Astrocyte (in vitro differentiated cells and primary cell): ENCODE measurements at regions not wholly inside any gene's neighbourhood (a gene's known extent, or its start where the extent isn't known, plus 50 kb on each side); places are given as distances from the start of the nearest gene placed in this dataset.
"Not testable (repeated sequence)": the region's sequence is repeated elsewhere in the genome, so short reads cannot be mapped to it uniquely, and the experiment has no call there.

ENCODE experiments used
- DNase-seq: peaks from one replicate; pipeline ENCODE4 v3.0.0-alpha.2; 2010; ENCODE audit warnings: low read depth
- FAIRE-seq: peaks from 2 replicates; lab custom pipeline; 2011; peaks lifted over from hg19 to GRCh38; lab: Jason Lieb, UNC
- H2AFZ ChIP-seq: 2 replicates; pipeline ENCODE4 v1.6.0; 2012; ENCODE audit warnings: low read depth, low read length, inconsistent platforms
- H3K27ac ChIP-seq: 2 replicates; pipeline ENCODE4 v1.5.1; 2011; ENCODE audit warnings: low read depth, low read length, inconsistent platforms
- H3K27me3 ChIP-seq: 2 replicates; pipeline ENCODE4 v1.6.0; 2011; ENCODE audit warnings: low read length, inconsistent platforms; ENCODE audit not compliant: insufficient read depth
- H3K36me3 ChIP-seq: 2 replicates; pipeline ENCODE4 v1.5.1; 2011; ENCODE audit warnings: low read length, inconsistent platforms; ENCODE audit not compliant: insufficient read depth
- H3K4me1 ChIP-seq: 2 replicates; pipeline ENCODE4 v1.5.1; 2011; ENCODE audit warnings: low read length, inconsistent platforms; ENCODE audit not compliant: insufficient read depth
- H3K4me2 ChIP-seq: 2 replicates; pipeline ENCODE4 v1.6.0; 2012; ENCODE audit warnings: low read length, inconsistent platforms
- H3K4me3 ChIP-seq: 2 replicates; pipeline ENCODE4 v1.5.1; 2011; ENCODE audit warnings: low read depth, mild to moderate bottlenecking, low read length, inconsistent platforms; ENCODE audit not compliant: insufficient read depth
- H3K79me2 ChIP-seq: 2 replicates; pipeline ENCODE4 v1.6.0; 2012; ENCODE audit warnings: mild to moderate bottlenecking, low read length, inconsistent platforms; ENCODE audit not compliant: insufficient read depth
- H3K9ac ChIP-seq: 2 replicates; pipeline ENCODE4 v1.6.0; 2012; ENCODE audit warnings: mild to moderate bottlenecking, low read length, inconsistent platforms
- H3K9me3 ChIP-seq: 2 replicates; pipeline ENCODE4 v1.5.1; 2012; ENCODE audit warnings: low read depth, mild to moderate bottlenecking, low read length, inconsistent platforms; ENCODE audit not compliant: insufficient read depth
- H4K20me1 ChIP-seq: 2 replicates; pipeline ENCODE4 v1.6.0; 2012; ENCODE audit warnings: low read length, inconsistent platforms; ENCODE audit not compliant: insufficient read depth
- H3K27ac Mint-ChIP-seq: one replicate; pipeline ENCODE4 v1.8.0; 2021; ENCODE audit warnings: mild to moderate bottlenecking, mixed read lengths; ENCODE audit not compliant: unreplicated experiment
- H3K27me3 Mint-ChIP-seq: one replicate; pipeline ENCODE4 v1.8.0; 2021; ENCODE audit warnings: low read depth, mixed read lengths; ENCODE audit not compliant: unreplicated experiment
- H3K36me3 Mint-ChIP-seq: one replicate; pipeline ENCODE4 v1.8.0; 2021; ENCODE audit warnings: low read depth, mixed read lengths; ENCODE audit not compliant: unreplicated experiment
- H3K4me1 Mint-ChIP-seq: one replicate; pipeline ENCODE4 v1.8.0; 2021; ENCODE audit warnings: low read depth, mixed read lengths; ENCODE audit not compliant: unreplicated experiment
- H3K4me3 Mint-ChIP-seq: one replicate; pipeline ENCODE4 v1.8.0; 2021; ENCODE audit warnings: mild to moderate bottlenecking, moderate library complexity, mixed read lengths; ENCODE audit not compliant: unreplicated experiment
- H3K9me3 Mint-ChIP-seq: one replicate; pipeline ENCODE4 v1.8.0; 2021; ENCODE audit warnings: mild to moderate bottlenecking, mixed read lengths; ENCODE audit not compliant: unreplicated experiment
- CTCF ChIP-seq: IDR thresholded peaks from 2 replicates; pipeline ENCODE4 v1.5.1; 2011; ENCODE audit warnings: low read depth, mild to moderate bottlenecking, inconsistent platforms, low read length, moderate library complexity; ENCODE audit not compliant: insufficient read depth
- EZH2 ChIP-seq: IDR thresholded peaks from 2 replicates; pipeline ENCODE4 v1.6.1; 2012; ENCODE audit warnings: mild to moderate bottlenecking, low read length, inconsistent platforms; ENCODE audit not compliant: insufficient read depth

GRCh38 chr15:75782926-75783325 lies 60.3 kb upstream of the UBE2Q2 start:
- H4K20me1 ChIP-seq: no peaks in the 10 kb centered on the region
- DNase-seq (no peak), FAIRE-seq (no peak)
- H3K9me3 ChIP-seq: no peaks in the 10 kb centered on the region
- H2AFZ ChIP-seq: no peak overlapping the region
- H3K4me3 ChIP-seq: no peak overlapping the region
- no peak overlapping the region for H3K27ac ChIP-seq
- no peaks in the 10 kb centered on the region for H3K79me2 ChIP-seq
- no peak overlapping the region for H3K27ac Mint-ChIP-seq
- H3K4me1 Mint-ChIP-seq: peaks cover 9% of the 10 kb centered on the region
- no peaks in the 10 kb centered on the region for H3K36me3 ChIP-seq
- H3K27me3 ChIP-seq: peaks cover 19% of the 10 kb centered on the region
- H3K4me3 Mint-ChIP-seq: no peak overlapping the region
- no peak overlapping the region for H3K9ac ChIP-seq
- no peak for TF ChIP-seq EZH2
- TF ChIP-seq CTCF: no peak
- H3K4me1 ChIP-seq: peaks cover 4% of the 10 kb centered on the region
- peaks cover 5% of the 10 kb centered on the region for H3K36me3 Mint-ChIP-seq
- H3K4me2 ChIP-seq: no peak overlapping the region
- H3K27me3 Mint-ChIP-seq: peaks cover 44% of the 10 kb centered on the region
- peaks cover 2% of the 10 kb centered on the region for H3K9me3 Mint-ChIP-seq

- H3K36me3 Mint-ChIP-seq, H4K20me1 ChIP-seq, H3K27ac Mint-ChIP-seq, H3K9me3 ChIP-seq, H3K4me3 ChIP-seq, DNase-seq, H3K27ac ChIP-seq, H3K9me3 Mint-ChIP-seq, H3K9ac ChIP-seq, H3K4me3 Mint-ChIP-seq, FAIRE-seq, H2AFZ ChIP-seq, H3K79me2 ChIP-seq, H3K27me3 ChIP-seq, H3K4me2 ChIP-seq, H3K36me3 ChIP-seq: not testable (repeated sequence)
- Mint-ChIP-seq H3K27me3 (peaks cover 41% of the 10 kb centered on the region), H3K4me1 (peaks cover 27% of the 10 kb centered on the region)
- H3K4me1 ChIP-seq: peaks cover 22% of the 10 kb centered on the region
These were observed 62.3 kb upstream of the UBE2Q2 start for GRCh38 chr15:75780995-75781394.

GRCh38 chr15:75779504-75779903 lies 63.7 kb upstream of the UBE2Q2 start:
- no peaks in the 10 kb centered on the region for H3K9me3 ChIP-seq
- no peak for FAIRE-seq
- H3K27me3 ChIP-seq: peaks cover 2% of the 10 kb centered on the region

GRCh38 chr15:75776871-75777610 lies 64.4 kb upstream of the CSPG4 start:
- not testable (repeated sequence) for H3K9me3 Mint-ChIP-seq, FAIRE-seq, H3K79me2 ChIP-seq, H4K20me1 ChIP-seq, H2AFZ ChIP-seq, H3K36me3 Mint-ChIP-seq, H3K4me3 ChIP-seq, H3K36me3 ChIP-seq, H3K9me3 ChIP-seq, H3K27me3 ChIP-seq
- H3K4me2 ChIP-seq: peak overlapping the region; percentile 79
- Mint-ChIP-seq H3K27me3 (peaks cover 15% of the 10 kb centered on the region), H3K4me3 (peak overlapping the region; percentile 69), H3K4me1 (peaks cover 33% of the 10 kb centered on the region), H3K27ac (peak overlapping the region; percentile 90)
- peak overlapping the region; percentile 70 for H3K27ac ChIP-seq
- peak overlapping the region; percentile 55 for H3K9ac ChIP-seq
- DNase-seq: peak; percentile 72
- H3K4me1 ChIP-seq: peaks cover 27% of the 10 kb centered on the region

More at GRCh38 chr15:75779504-75779903, 63.7 kb upstream of the UBE2Q2 start:
- TF ChIP-seq EZH2 (no peak), CTCF (no peak)
- peaks cover 5% of the 10 kb centered on the region for H3K36me3 Mint-ChIP-seq
- H3K9ac ChIP-seq: no peak overlapping the region
- H3K4me2 ChIP-seq: no peak overlapping the region
- H3K4me3 Mint-ChIP-seq: no peak overlapping the region
- H3K4me1 Mint-ChIP-seq: peaks cover 33% of the 10 kb centered on the region
- peaks cover 33% of the 10 kb centered on the region for H3K27me3 Mint-ChIP-seq
- H3K4me1 ChIP-seq: peaks cover 27% of the 10 kb centered on the region
- H3K9me3 Mint-ChIP-seq: peaks cover 3% of the 10 kb centered on the region
- H3K36me3 ChIP-seq: no peaks in the 10 kb centered on the region
- DNase-seq: no peak
- H3K79me2 ChIP-seq: no peaks in the 10 kb centered on the region
- H4K20me1 ChIP-seq: no peaks in the 10 kb centered on the region
- H3K4me3 ChIP-seq: no peak overlapping the region
- H3K27ac ChIP-seq: no peak overlapping the region
- no peak overlapping the region for H3K27ac Mint-ChIP-seq
- H2AFZ ChIP-seq: no peak overlapping the region
